Sigmoid colon (tissue), 4 donors: ENCODE measurements at regions not wholly inside any gene's neighbourhood (a gene's known extent, or its start where the extent isn't known, plus 50 kb on each side); places are given as distances from the start of the nearest gene placed in this dataset.

Experiments used
- EP300 ChIP-seq, 4 donors: sonication (generic); formaldehyde crosslinking; IDR thresholded peaks; one replicate each; pipeline ENCODE4 v1.6.1; 2017; ENCODE audit warnings: antibody characterized with exemption in 4 of 4
- POLR2A ChIP-seq, 2 donors: fragments of 450-650 bp; IDR thresholded peaks; one replicate each; pipeline ENCODE4 v1.6.1; 2016; ENCODE audit warnings: antibody characterized with exemption in 2 of 2, mild to moderate bottlenecking in 2 of 2, moderate library complexity in 2 of 2
- POLR2AphosphoS5 ChIP-seq, 4 donors: sonication (generic); formaldehyde crosslinking; IDR thresholded peaks; one replicate each; pipeline ENCODE4 v1.6.1; 2017; ENCODE audit warnings: antibody characterized with exemption in 4 of 4
- TF ChIP-seq, protein P1 (sequence below), 4 experiments: fragments of 450-650 bp in 3 of 4; fragments of 200-600 bp in 1 of 4; IDR thresholded peaks; one replicate each; pipeline ENCODE4 v1.5.1; 2016 to 2019; ENCODE audit warnings: antibody characterized with exemption in 4 of 4, mild to moderate bottlenecking in 3 of 4, moderate library complexity in 2 of 4

DNA sequence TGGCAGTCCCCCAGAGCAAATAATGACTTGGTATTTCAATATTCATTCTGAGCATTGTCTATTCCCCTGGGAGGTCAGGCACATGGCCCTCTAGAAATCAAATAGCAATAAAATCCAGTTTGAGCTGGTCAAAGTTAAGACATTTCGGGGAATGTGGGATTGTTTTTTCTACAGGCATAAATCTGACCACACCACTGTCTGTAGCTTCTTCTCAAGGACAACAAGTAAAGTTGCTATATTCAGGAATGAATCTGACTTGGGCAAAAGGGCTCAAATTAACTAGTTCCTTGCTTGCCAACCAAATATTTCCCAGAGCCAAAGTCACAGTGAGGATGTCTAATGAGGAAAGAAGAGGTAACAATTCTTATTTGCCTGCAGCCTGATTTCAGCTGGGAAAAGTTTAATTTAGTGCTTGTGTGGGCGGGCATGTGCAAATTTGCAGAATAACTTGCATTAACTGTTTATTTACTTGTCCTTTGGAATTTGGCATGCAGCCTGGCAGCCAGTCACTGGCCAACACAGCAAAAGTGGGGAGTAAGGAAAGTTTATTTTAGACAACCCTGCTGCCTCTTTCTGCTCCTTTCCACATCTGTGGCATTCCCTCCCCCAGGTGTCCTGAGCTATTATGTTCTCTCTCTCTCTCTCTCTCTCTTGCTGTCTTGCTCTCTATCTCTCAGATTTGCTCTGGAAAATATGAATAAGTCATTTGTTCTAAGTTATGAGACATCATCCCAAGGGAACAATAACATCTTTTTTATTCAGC lies 51.2 kb upstream of the ARHGAP20 start:
- TF ChIP-seq POLR2A (IDR thresholded peaks at IDR 0.05) = no peak
- TF ChIP-seq, protein P1, sequence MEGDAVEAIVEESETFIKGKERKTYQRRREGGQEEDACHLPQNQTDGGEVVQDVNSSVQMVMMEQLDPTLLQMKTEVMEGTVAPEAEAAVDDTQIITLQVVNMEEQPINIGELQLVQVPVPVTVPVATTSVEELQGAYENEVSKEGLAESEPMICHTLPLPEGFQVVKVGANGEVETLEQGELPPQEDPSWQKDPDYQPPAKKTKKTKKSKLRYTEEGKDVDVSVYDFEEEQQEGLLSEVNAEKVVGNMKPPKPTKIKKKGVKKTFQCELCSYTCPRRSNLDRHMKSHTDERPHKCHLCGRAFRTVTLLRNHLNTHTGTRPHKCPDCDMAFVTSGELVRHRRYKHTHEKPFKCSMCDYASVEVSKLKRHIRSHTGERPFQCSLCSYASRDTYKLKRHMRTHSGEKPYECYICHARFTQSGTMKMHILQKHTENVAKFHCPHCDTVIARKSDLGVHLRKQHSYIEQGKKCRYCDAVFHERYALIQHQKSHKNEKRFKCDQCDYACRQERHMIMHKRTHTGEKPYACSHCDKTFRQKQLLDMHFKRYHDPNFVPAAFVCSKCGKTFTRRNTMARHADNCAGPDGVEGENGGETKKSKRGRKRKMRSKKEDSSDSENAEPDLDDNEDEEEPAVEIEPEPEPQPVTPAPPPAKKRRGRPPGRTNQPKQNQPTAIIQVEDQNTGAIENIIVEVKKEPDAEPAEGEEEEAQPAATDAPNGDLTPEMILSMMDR (IDR thresholded peaks at IDR 0.05) = no peak
- no peak for TF ChIP-seq EP300 (IDR thresholded peaks at IDR 0.05)
- no peak for TF ChIP-seq POLR2AphosphoS5 (IDR thresholded peaks at IDR 0.05)
